OCI-LY1 (cell line): ENCODE measurements at regions not wholly inside any gene's neighbourhood (a gene's known extent, or its start where the extent isn't known, plus 50 kb on each side); places are given as distances from the start of the nearest gene placed in this dataset.

Source experiments
- H2AFZ ChIP-seq: fragments of 200-600 bp; sonication (generic), shearing (Covaris generic); 2 replicates; pipeline ENCODE4 v1.6.0; 2014; ENCODE audit warnings: antibody characterized with exemption, mild to moderate bottlenecking, low read length
- H3F3A ChIP-seq: fragments of 200-600 bp; sonication (generic), shearing (Covaris generic); 2 replicates; pipeline ENCODE4 v1.6.0; 2014; ENCODE audit warnings: mild to moderate bottlenecking, antibody characterized with exemption, low read length, moderate library complexity; ENCODE audit not compliant: insufficient read depth
- H3K27ac ChIP-seq: fragments of 200-600 bp; sonication (generic); 2 replicates; pipeline ENCODE4 v1.5.1; 2014; ENCODE audit warnings: low read length, mixed run types, mild to moderate bottlenecking, low read depth; ENCODE audit not compliant: poor library complexity, severe bottlenecking
- H3K27me3 ChIP-seq: fragments of 200-600 bp; sonication (generic); 2 replicates; pipeline ENCODE4 v1.6.0; 2014; ENCODE audit warnings: antibody characterized with exemption, mild to moderate bottlenecking, low read length, moderate library complexity; ENCODE audit not compliant: insufficient read depth
- H3K36me3 ChIP-seq: fragments of 200-600 bp; sonication (generic); 2 replicates; pipeline ENCODE4 v1.6.1; 2014; ENCODE audit warnings: mild to moderate bottlenecking, antibody characterized with exemption, low read length, moderate library complexity, mixed read lengths; ENCODE audit not compliant: insufficient read depth
- H3K4me1 ChIP-seq: fragments of 200-600 bp; sonication (generic); 2 replicates; pipeline ENCODE4 v1.5.1; 2014; ENCODE audit warnings: mild to moderate bottlenecking, low read length, moderate library complexity; ENCODE audit not compliant: insufficient read depth, severe bottlenecking
- H3K4me2 ChIP-seq: fragments of 200-600 bp; sonication (generic), shearing (Covaris generic); 2 replicates; pipeline ENCODE4 v1.6.1; 2014; ENCODE audit warnings: low read length
- H3K4me3 ChIP-seq: fragments of 200-600 bp; sonication (generic); 2 replicates; pipeline ENCODE4 v1.5.1; 2014; ENCODE audit warnings: low read length, low read depth, mild to moderate bottlenecking, mixed read lengths; ENCODE audit not compliant: poor library complexity, severe bottlenecking
- H3K79me2 ChIP-seq: fragments of 200-600 bp; shearing (Covaris generic); 2 replicates; pipeline ENCODE4 v1.6.1; 2016; ENCODE audit warnings: mixed run types, low read length, mixed read lengths; ENCODE audit not compliant: insufficient read depth
- H3K9ac ChIP-seq: fragments of 200-600 bp; sonication (generic), shearing (Covaris generic); 2 replicates; pipeline ENCODE4 v1.6.1; 2014; ENCODE audit warnings: mild to moderate bottlenecking, low read length, mixed read lengths
- H3K9me2 ChIP-seq: fragments of 200-600 bp; sonication (generic), shearing (Covaris generic); 2 replicates; pipeline ENCODE4 v1.6.1; 2014; ENCODE audit warnings: low read depth, mild to moderate bottlenecking, low read length, mixed read lengths
- H3K9me3 ChIP-seq: fragments of 200-600 bp; shearing (Covaris generic); 2 replicates; pipeline ENCODE4 v1.6.1; 2014; ENCODE audit warnings: low read length, mixed read lengths
- H4K20me1 ChIP-seq: fragments of 200-600 bp; sonication (generic), shearing (Covaris generic); 2 replicates; pipeline ENCODE4 v1.6.0; 2016; ENCODE audit warnings: mild to moderate bottlenecking, low read length; ENCODE audit not compliant: insufficient read depth
- EZH2 ChIP-seq: fragments of 200-600 bp; sonication (generic), shearing (Covaris generic); IDR thresholded peaks from 2 replicates; pipeline ENCODE4 v1.8.0; 2017; ENCODE audit warnings: borderline replicate concordance, mixed run types, mild to moderate bottlenecking, antibody characterized with exemption, low read length, moderate library complexity, mixed read lengths
- TF ChIP-seq, protein P1 (sequence below): fragments of 200-600 bp; sonication (generic), shearing (Covaris generic); IDR thresholded peaks from 2 replicates; pipeline ENCODE4 v1.5.1; 2017; ENCODE audit warnings: mild to moderate bottlenecking, antibody characterized with exemption, low read length, moderate library complexity, mixed read lengths

DNA sequence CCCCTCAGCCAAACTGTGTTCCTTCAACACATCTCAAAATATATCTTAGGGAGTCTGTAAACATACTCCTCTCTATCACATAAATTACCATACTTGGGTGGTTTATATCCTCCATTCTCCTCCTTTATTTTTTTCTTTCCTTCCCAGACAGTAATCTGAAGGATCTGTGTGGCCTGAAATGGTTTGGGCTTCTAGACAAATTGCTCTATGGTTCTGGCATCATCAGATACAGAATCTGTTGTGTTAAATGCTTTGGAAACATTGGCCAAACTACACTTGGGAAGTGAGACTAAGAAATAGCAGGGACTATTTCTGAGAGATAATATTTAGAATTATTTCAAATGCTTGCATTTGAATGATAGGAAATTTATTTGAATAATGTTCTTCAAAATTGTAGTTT, 353.0 kb upstream of the KCND2 start:
- no peaks in the 10 kb centered on the region for H3K9me3 ChIP-seq
- H3K9me2 ChIP-seq, result no peaks in the 10 kb centered on the region
- no peak overlapping the region for H3K9ac ChIP-seq
- no peaks in the 10 kb centered on the region for H3K79me2 ChIP-seq
- H3K27me3 ChIP-seq, result no peaks in the 10 kb centered on the region
- no peak overlapping the region for H3K27ac ChIP-seq
- H3F3A ChIP-seq, result no peaks in the 10 kb centered on the region
- no peak overlapping the region for H2AFZ ChIP-seq
- no peak for TF ChIP-seq EZH2
- H3K4me1 ChIP-seq, result no peaks in the 10 kb centered on the region
- no peak overlapping the region for H3K4me2 ChIP-seq
- H4K20me1 ChIP-seq, result no peaks in the 10 kb centered on the region
- no peaks in the 10 kb centered on the region for H3K36me3 ChIP-seq
- no peak overlapping the region for H3K4me3 ChIP-seq

DNA sequence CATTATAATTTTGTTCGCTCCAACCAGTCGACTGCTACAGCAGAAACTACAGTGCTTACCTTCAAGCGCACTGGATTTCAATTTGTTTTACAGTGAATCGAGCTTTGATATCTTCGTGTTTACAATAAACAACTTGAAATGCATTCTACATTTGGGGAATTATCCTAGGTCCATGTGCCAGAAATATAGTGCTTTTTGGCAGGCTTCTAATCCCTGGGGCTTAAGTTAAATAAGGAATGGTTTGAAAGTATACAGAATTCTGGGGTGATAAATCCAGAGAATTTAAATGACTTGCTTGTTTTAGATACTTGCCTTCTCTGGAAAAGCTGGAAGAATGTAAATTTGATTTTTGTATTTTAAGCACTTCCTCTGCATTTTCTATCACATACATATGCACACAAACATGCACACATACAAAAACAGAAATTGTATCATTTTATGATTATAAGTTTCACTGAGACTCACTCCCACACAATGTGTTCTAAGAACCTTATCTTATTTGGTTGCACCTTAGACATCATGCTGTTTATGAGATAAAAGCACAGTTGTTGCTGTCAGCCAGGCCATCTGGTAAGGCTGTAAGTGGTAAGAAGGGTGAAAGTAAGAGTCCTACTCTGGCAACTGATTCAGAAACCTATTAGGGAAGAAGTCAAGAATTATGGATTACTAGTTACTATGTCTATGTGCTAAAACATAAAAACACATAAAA, 347.2 kb upstream of the KCND2 start:
- Histone ChIP-seq H3K36me3 (no peaks in the 10 kb centered on the region), H3K79me2 (no peaks in the 10 kb centered on the region), H3K4me1 (no peaks in the 10 kb centered on the region), H4K20me1 (no peaks in the 10 kb centered on the region), H2AFZ (no peak overlapping the region), H3K4me3 (no peak overlapping the region), H3K4me2 (no peak overlapping the region), H3K9me2 (no peaks in the 10 kb centered on the region), H3K9ac (no peak overlapping the region), H3K9me3 (no peaks in the 10 kb centered on the region), H3K27ac (no peak overlapping the region), H3F3A (no peaks in the 10 kb centered on the region), H3K27me3 (no peaks in the 10 kb centered on the region)
- no peak for TF ChIP-seq EZH2
- TF ChIP-seq, protein P1, sequence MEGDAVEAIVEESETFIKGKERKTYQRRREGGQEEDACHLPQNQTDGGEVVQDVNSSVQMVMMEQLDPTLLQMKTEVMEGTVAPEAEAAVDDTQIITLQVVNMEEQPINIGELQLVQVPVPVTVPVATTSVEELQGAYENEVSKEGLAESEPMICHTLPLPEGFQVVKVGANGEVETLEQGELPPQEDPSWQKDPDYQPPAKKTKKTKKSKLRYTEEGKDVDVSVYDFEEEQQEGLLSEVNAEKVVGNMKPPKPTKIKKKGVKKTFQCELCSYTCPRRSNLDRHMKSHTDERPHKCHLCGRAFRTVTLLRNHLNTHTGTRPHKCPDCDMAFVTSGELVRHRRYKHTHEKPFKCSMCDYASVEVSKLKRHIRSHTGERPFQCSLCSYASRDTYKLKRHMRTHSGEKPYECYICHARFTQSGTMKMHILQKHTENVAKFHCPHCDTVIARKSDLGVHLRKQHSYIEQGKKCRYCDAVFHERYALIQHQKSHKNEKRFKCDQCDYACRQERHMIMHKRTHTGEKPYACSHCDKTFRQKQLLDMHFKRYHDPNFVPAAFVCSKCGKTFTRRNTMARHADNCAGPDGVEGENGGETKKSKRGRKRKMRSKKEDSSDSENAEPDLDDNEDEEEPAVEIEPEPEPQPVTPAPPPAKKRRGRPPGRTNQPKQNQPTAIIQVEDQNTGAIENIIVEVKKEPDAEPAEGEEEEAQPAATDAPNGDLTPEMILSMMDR, result no peak

DNA sequence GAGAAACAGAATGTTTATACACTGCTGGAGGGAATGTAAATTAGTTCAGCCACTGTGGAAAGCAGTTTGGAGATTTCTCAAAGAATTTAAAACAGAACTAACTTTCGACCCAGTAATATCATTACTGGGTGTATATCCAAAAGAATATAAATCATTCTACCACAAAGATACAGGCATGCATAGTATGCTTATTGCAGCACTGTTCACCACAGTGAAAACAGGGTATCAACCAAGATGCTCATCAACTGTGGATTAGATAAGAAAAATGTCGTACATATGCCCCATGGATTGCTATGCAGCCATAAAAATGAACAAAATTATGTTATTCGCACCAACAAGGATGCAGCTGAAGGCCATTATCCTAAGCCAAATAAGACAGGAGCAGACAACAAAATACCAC, 343.1 kb upstream of the KCND2 start:
- H3K9ac ChIP-seq, result no peak overlapping the region
- H3K4me1 ChIP-seq, result no peaks in the 10 kb centered on the region
- TF ChIP-seq, protein P1, result no peak
- no peak for TF ChIP-seq EZH2
- H3K27ac ChIP-seq, result no peak overlapping the region
- no peaks in the 10 kb centered on the region for H3K36me3 ChIP-seq
- H4K20me1 ChIP-seq, result no peaks in the 10 kb centered on the region
- H3F3A ChIP-seq, result no peaks in the 10 kb centered on the region
- no peaks in the 10 kb centered on the region for H3K9me3 ChIP-seq
- no peak overlapping the region for H3K4me2 ChIP-seq
- no peaks in the 10 kb centered on the region for H3K79me2 ChIP-seq
- no peak overlapping the region for H2AFZ ChIP-seq
- no peak overlapping the region for H3K4me3 ChIP-seq
- H3K27me3 ChIP-seq, result no peaks in the 10 kb centered on the region
- no peaks in the 10 kb centered on the region for H3K9me2 ChIP-seq
